H1 (cell line): ENCODE measurements at regions not wholly inside any gene's neighbourhood (a gene's known extent, or its start where the extent isn't known, plus 50 kb on each side); places are given as distances from the start of the nearest gene placed in this dataset.

Experiments
- CTCF ChIA-PET: fragments of 300-600 bp; sonication (Branson Sonifier 250); formaldehyde crosslinking; loops from one replicate; lab custom pipeline; 2021; ENCODE audit not compliant: partially characterized antibody; lab: Charles Lee
- POLR2A ChIA-PET: fragments of 300-600 bp; sonication (Branson Sonifier 250); formaldehyde crosslinking; loops from one replicate; lab custom pipeline; 2021; ENCODE audit warnings: inconsistent platforms; ENCODE audit not compliant: partially characterized antibody; lab: Charles Lee
- DNase-seq, 2 experiments: peaks; one replicate each; pipeline versions ENCODE4 v3.0.0 to v3.0.0-alpha.2; 2010 to 2022; ENCODE audit warnings: low spot score in 2 of 2, low read depth in 1 of 2, mixed read lengths in 1 of 2
- FAIRE-seq: peaks from 2 replicates; lab custom pipeline; 2011; peaks lifted over from hg19 to GRCh38; lab: Jason Lieb, UNC
- H2AFZ ChIP-seq: 2 replicates; pipeline ENCODE4 v1.8.1; 2012; ENCODE audit warnings: low read length, inconsistent platforms
- H2AK5ac ChIP-seq: 2 replicates; pipeline ENCODE4 v1.6.1; 2013; ENCODE audit warnings: low read depth, low read length
- H2BK120ac ChIP-seq: replicated peaks from 2 replicates; pipeline ENCODE3; 2013; ENCODE audit warnings: low read depth, low read length, inconsistent platforms
- H2BK12ac ChIP-seq: 2 replicates; pipeline ENCODE4 v1.6.1; 2013; ENCODE audit warnings: low read depth, low read length
- H2BK15ac ChIP-seq: 2 replicates; pipeline ENCODE4 v1.6.1; 2013; ENCODE audit warnings: low read length
- H2BK20ac ChIP-seq: 2 replicates; pipeline ENCODE4 v1.6.1; 2013; ENCODE audit warnings: low read length
- H2BK5ac ChIP-seq: 2 replicates; pipeline ENCODE4 v1.6.1; 2013; ENCODE audit warnings: low read depth, low read length
- H3K14ac ChIP-seq: 2 replicates; pipeline ENCODE4 v1.6.1; 2013; ENCODE audit warnings: inconsistent platforms; ENCODE audit not compliant: insufficient read length
- H3K18ac ChIP-seq: 2 replicates; pipeline ENCODE4 v1.6.1; 2013; ENCODE audit warnings: low read length; ENCODE audit errors: extremely low read depth
- H3K23ac ChIP-seq: 2 replicates; pipeline ENCODE4 v1.6.1; 2013; ENCODE audit warnings: inconsistent platforms; ENCODE audit not compliant: insufficient read length
- H3K23me2 ChIP-seq: 2 replicates; pipeline ENCODE4 v1.6.1; 2013; ENCODE audit warnings: low read depth, low read length
- H3K27ac ChIP-seq: 2 replicates; pipeline ENCODE4 v1.6.1; 2011; ENCODE audit warnings: low read depth, low read length, inconsistent platforms
- H3K27me3 ChIP-seq, 4 experiments: replicated peaks in 1 of 4; 1 replicate in 1 of 4; 2 replicates in 3 of 4; pipeline versions ENCODE4 v1.6.1 to v1.8.1; 2011 to 2013; ENCODE audit warnings: low read length in 3 of 4, mild to moderate bottlenecking in 3 of 4, inconsistent platforms in 2 of 4, mixed read lengths in 2 of 4, moderate library complexity in 1 of 4; ENCODE audit not compliant: control insufficient read depth in 3 of 4, insufficient read depth in 3 of 4; ENCODE audit errors: extremely low read depth in 1 of 4
- H3K36me3 ChIP-seq, 4 experiments: 2 replicates each; pipeline versions ENCODE4 v1.6.1 to v1.8.1; 2011 to 2013; ENCODE audit warnings: mild to moderate bottlenecking in 4 of 4, low read length in 3 of 4, moderate library complexity in 2 of 4, control low read depth in 1 of 4, inconsistent platforms in 1 of 4; ENCODE audit not compliant: insufficient read depth in 4 of 4, control insufficient read depth in 2 of 4
- H3K4ac ChIP-seq: replicated peaks from 2 replicates; pipeline ENCODE3; 2013; ENCODE audit warnings: low read length, low read depth, mixed read lengths, inconsistent platforms; ENCODE audit not compliant: insufficient read length
- H3K4me1 ChIP-seq, 4 experiments: replicated peaks in 1 of 4; 1 replicate in 1 of 4; 2 replicates in 3 of 4; pipeline versions ENCODE4 v1.6.1 to v1.8.1; 2011 to 2013; ENCODE audit warnings: low read length in 3 of 4, inconsistent platforms in 2 of 4, mixed read lengths in 1 of 4; ENCODE audit not compliant: insufficient read depth in 4 of 4, control insufficient read depth in 3 of 4
- H3K4me2 ChIP-seq, 2 experiments: 2 replicates each; pipeline versions ENCODE4 v1.6.1 to v1.8.1; 2011 to 2013; ENCODE audit warnings: low read depth in 2 of 2, low read length in 2 of 2, control low read depth in 1 of 2, inconsistent platforms in 1 of 2, mild to moderate bottlenecking in 1 of 2; ENCODE audit not compliant: insufficient read depth in 1 of 2
- H3K4me3 ChIP-seq, 4 experiments: fragments of 200-600, 300-600 bp in 1 of 4; sonication (generic), shearing (Covaris generic), sonication (Bioruptor Twin) in 1 of 4; 2 replicates each; pipeline versions ENCODE4 v1.5.1 to v1.8.1; 2011 to 2016; ENCODE audit warnings: low read length in 4 of 4, low read depth in 3 of 4, control low read depth in 2 of 4, inconsistent platforms in 2 of 4, mild to moderate bottlenecking in 2 of 4, mixed read lengths in 1 of 4, moderate library complexity in 1 of 4; ENCODE audit not compliant: insufficient read depth in 2 of 4; ENCODE audit errors: extremely low read depth in 1 of 4
- H3K56ac ChIP-seq: replicated peaks from 2 replicates; pipeline ENCODE3; 2013; ENCODE audit warnings: low read depth, mild to moderate bottlenecking, mixed read lengths, low read length, inconsistent platforms; ENCODE audit not compliant: insufficient read length
- H3K79me1 ChIP-seq: 2 replicates; pipeline ENCODE4 v1.6.1; 2013; ENCODE audit warnings: low read depth, low read length, control low read depth
- H3K79me2 ChIP-seq, 2 experiments: 2 replicates each; pipeline versions ENCODE4 v1.6.1 to v1.8.1; 2012 to 2013; ENCODE audit warnings: low read length in 2 of 2, mild to moderate bottlenecking in 2 of 2, inconsistent platforms in 1 of 2; ENCODE audit not compliant: insufficient read depth in 2 of 2, control insufficient read depth in 1 of 2
- H3K9ac ChIP-seq, 4 experiments: replicated peaks in 1 of 4; 1 replicate in 1 of 4; 2 replicates in 3 of 4; pipeline versions ENCODE4 v1.6.1 to v1.8.1; 2011 to 2013; ENCODE audit warnings: low read depth in 3 of 4, low read length in 3 of 4, control low read depth in 2 of 4, mild to moderate bottlenecking in 2 of 4, moderate library complexity in 2 of 4, inconsistent platforms in 1 of 4; ENCODE audit errors: extremely low read depth in 1 of 4
- H3K9me3 ChIP-seq, 2 experiments: 2 replicates each; pipeline versions ENCODE4 v1.6.1 to v1.8.1; 2012 to 2013; ENCODE audit warnings: mild to moderate bottlenecking in 2 of 2, moderate library complexity in 2 of 2, control low read depth in 1 of 2, inconsistent platforms in 1 of 2, low read depth in 1 of 2, low read length in 1 of 2, mixed read lengths in 1 of 2; ENCODE audit not compliant: insufficient read depth in 2 of 2
- H4K20me1 ChIP-seq, 2 experiments: replicated peaks in 1 of 2; 2 replicates each; pipeline versions ENCODE3 to v1.8.1; 2011 to 2013; ENCODE audit warnings: inconsistent platforms in 2 of 2, low read length in 2 of 2, mild to moderate bottlenecking in 1 of 2; ENCODE audit not compliant: insufficient read depth in 2 of 2, control insufficient read depth in 1 of 2
- H4K5ac ChIP-seq: 2 replicates; pipeline ENCODE4 v1.6.1; 2013; ENCODE audit warnings: low read length, low read depth, mixed read lengths, inconsistent platforms; ENCODE audit not compliant: insufficient read length
- H4K8ac ChIP-seq: 2 replicates; pipeline ENCODE4 v1.8.0; 2013; ENCODE audit warnings: mild to moderate bottlenecking, moderate library complexity, low read length, inconsistent platforms; ENCODE audit not compliant: insufficient read depth; ENCODE audit errors: extremely low read depth
- H4K91ac ChIP-seq: replicated peaks from 2 replicates; pipeline ENCODE3; 2013; ENCODE audit warnings: low read length, mixed read lengths, inconsistent platforms; ENCODE audit not compliant: insufficient read length
- ATF3 ChIP-seq: IDR thresholded peaks from 2 replicates; pipeline ENCODE4 v1.6.1; 2011; ENCODE audit warnings: low read depth, mild to moderate bottlenecking, low read length; ENCODE audit not compliant: insufficient read depth
- FOSL1 ChIP-seq: IDR thresholded peaks from 2 replicates; pipeline ENCODE4 v1.6.1; 2011; ENCODE audit warnings: mild to moderate bottlenecking, low read depth, low read length, moderate library complexity; ENCODE audit not compliant: insufficient read depth
- HDAC2 ChIP-seq, 2 experiments: fragments of 300-600 bp in 1 of 2; sonication (generic) in 1 of 2; IDR thresholded peaks; 2 replicates each; pipeline ENCODE4 v1.6.1; 2011 to 2012; ENCODE audit warnings: low read depth in 2 of 2, low read length in 2 of 2, mild to moderate bottlenecking in 2 of 2, moderate library complexity in 2 of 2, borderline replicate concordance in 1 of 2, inconsistent platforms in 1 of 2
- JUN ChIP-seq: IDR thresholded peaks from 2 replicates; pipeline ENCODE4 v1.6.1; 2011; ENCODE audit warnings: low read depth, mild to moderate bottlenecking, improper control_type of control experiment, low read length
- PHF8 ChIP-seq: fragments of 200-600 bp; sonication (generic); conservative IDR thresholded peaks from 2 replicates; pipeline ENCODE4 v1.7.1; 2012; ENCODE audit warnings: low read depth, mild to moderate bottlenecking, inconsistent platforms, low read length, moderate library complexity
- WGBS, 2 experiments: shearing (Covaris generic) in 1 of 2; methylation state at CpG; one replicate each; pipeline versions ENCODE4 v1.1.6 to v1.1.7; 2013 to 2015; ENCODE audit warnings: low lambda C conversion rate in 2 of 2, mixed read lengths in 2 of 2, inconsistent platforms in 1 of 2, low coverage in 1 of 2, missing lambda C conversion rate in 1 of 2; ENCODE audit not compliant: insufficient replicate concordance in 2 of 2, insufficient coverage in 1 of 2, insufficient read length in 1 of 2; ENCODE audit errors: extremely low coverage in 1 of 2, missing lambda C conversion rate in 1 of 2; 5-methylcytosine and 5-hydroxymethylcytosine counted together

- H3K9me3 ChIP-seq = no peaks in the 10 kb centered on the region
- no peak overlapping the region for H2AK5ac ChIP-seq
- H3K14ac ChIP-seq = no peak overlapping the region
- no peaks in the 10 kb centered on the region for H3K79me2 ChIP-seq
- DNase-seq = no peak
- no peak overlapping the region for H3K4ac ChIP-seq
- no peaks in the 10 kb centered on the region for H3K79me1 ChIP-seq
- no peak overlapping the region for H2BK12ac ChIP-seq
- no peak overlapping the region for H3K9ac ChIP-seq
- WGBS, 2 experiments = 93% methylated on average over 4 of the region's 4 CpGs; no CpG with 5 or more reads in 1 of the 2 experiments
- H4K91ac ChIP-seq = no peak overlapping the region
- H3K27ac ChIP-seq = no peak overlapping the region
- no peaks in the 10 kb centered on the region for H4K20me1 ChIP-seq
- H3K4me2 ChIP-seq = no peak overlapping the region
- H3K36me3 ChIP-seq = no peaks in the 10 kb centered on the region
- H3K23me2 ChIP-seq = no peaks in the 10 kb centered on the region
- H2BK5ac ChIP-seq = no peak overlapping the region
- no peak overlapping the region for H4K8ac ChIP-seq
- H3K18ac ChIP-seq = no peak overlapping the region
- FAIRE-seq = no peak
- no peak overlapping the region for H3K56ac ChIP-seq
- POLR2A ChIA-PET = no interaction called here
- CTCF ChIA-PET = interaction anchor here (1.1 to 2.5 kb wide), 8 partner anchors 9 to 165 kb away, joined by 3 to 10 read pairs (median 4); no protein-coding TSS in a partner anchor
- no peak overlapping the region for H2BK20ac ChIP-seq
- H3K27me3 ChIP-seq = no peaks in the 10 kb centered on the region
- H2AFZ ChIP-seq = no peak overlapping the region
- no peak overlapping the region for H2BK15ac ChIP-seq
- H3K4me1 ChIP-seq = no peaks in the 10 kb centered on the region
- H4K5ac ChIP-seq = no peak overlapping the region
- H3K23ac ChIP-seq = no peak overlapping the region
- no peak overlapping the region for H3K4me3 ChIP-seq
- H2BK120ac ChIP-seq = no peak overlapping the region
- no peak for TF ChIP-seq ATF3
- no peak for TF ChIP-seq HDAC2 (IDR thresholded peaks at IDR 0.05; ENCODE audit: borderline replicate concordance in 1 of 2, low read depth in 2 of 2, low read length in 2 of 2)
- TF ChIP-seq PHF8 = no peak
- no peak for TF ChIP-seq JUN
- TF ChIP-seq FOSL1 = no peak
These were observed 99.6 kb upstream of the HTR2A start for GRCh38 chr13:46996316-46997030.
